ENCODE measurements at regions not wholly inside any gene's neighbourhood (a gene's known extent, or its start where the extent isn't known, plus 50 kb on each side); places are given as distances from the start of the nearest gene placed in this dataset.

GRCh38 chr6:27176523-27177484 is 70.7 kb upstream of the PRSS16 start:
- H3K9me3 ChIP-seq = no peaks in the 10 kb centered on the region
- 2% methylated on average over 38 of the region's 38 CpGs for WGBS (ENCODE audit: missing lambda C conversion rate)
- ATAC-seq (peak in 1 of 2 experiments; percentile 45; a peak in 3 of 6 replicates), DNase-seq (ENCODE audit: low read depth in 1 of 2, low spot score in 1 of 2) (peak in 1 of 2 experiments; percentile 54), FAIRE-seq (no peak)
- CTCF ChIA-PET = interaction anchor here (0.9 to 3.2 kb wide), 8 partner anchors 11 to 647 kb away, joined by 3 to 24 read pairs (median 4); a partner anchor contains a TSS
- H3K4me1 ChIP-seq = no peaks in the 10 kb centered on the region
- H3K4me2 ChIP-seq = peak overlapping the region; percentile 83
- POLR2A ChIA-PET = interaction anchor here (1.1 to 1.9 kb wide), 5 partner anchors 10 to 716 kb away, joined by 3 to 9 read pairs (median 4); a partner anchor contains a TSS
- H3K4me3 ChIP-seq = peak overlapping the region; percentile 79
- TF ChIP-seq CHD2 (IDR thresholded peaks at IDR 0.05; ENCODE audit: low read length, partially characterized antibody) (no peak), CBX8 (IDR thresholded peaks at IDR 0.05) (no peak), EHF (CRISPR knock-in tag; IDR thresholded peaks at IDR 0.05) (no peak), HES2 (IDR thresholded peaks at IDR 0.05) (no peak), PHF8 (IDR thresholded peaks at IDR 0.05; ENCODE audit: borderline replicate concordance, low read depth) (no peak), EP300 (IDR thresholded peaks at IDR 0.05) (no peak), SREBF2 (IDR thresholded peaks at IDR 0.05) (peak; percentile 48), POLR2AphosphoS2 (conservative IDR thresholded peaks at IDR 0.05; ENCODE audit: low read length) (no peak), BCL3 (IDR thresholded peaks at IDR 0.05) (no peak), MAX (IDR thresholded peaks at IDR 0.05) (peak; percentile 30; the same call in 1 of the 2 replicates), ZSCAN20 (CRISPR knock-in tag; IDR thresholded peaks at IDR 0.05) (no peak), ZFP36 (IDR thresholded peaks at IDR 0.05; ENCODE audit: borderline replicate concordance, partially characterized antibody) (no peak), RARB (CRISPR knock-in tag; IDR thresholded peaks at IDR 0.05) (no peak)
- peak overlapping the region; percentile 79 to 94 for H3K27ac ChIP-seq

- FAIRE-seq (no peak), ATAC-seq (peak; percentile 90 to 93), DNase-seq (ENCODE audit: low read depth in 1 of 2, low spot score in 1 of 2) (peak; percentile 89 to 92)
- no peak for TF ChIP-seq ELK1 (IDR thresholded peaks at IDR 0.05; ENCODE audit: low read depth, low read length)
- peak; percentile 22 to 25; a peak in 2 of 5 replicates for TF ChIP-seq RAD21 (conservative IDR thresholded peaks at IDR 0.05 in 1 of 2, IDR thresholded peaks at IDR 0.05 in 1 of 2)
- TF ChIP-seq CEBPB (IDR thresholded peaks at IDR 0.05) = peak in 1 of 2 experiments; percentile 34; a peak in 1 of 4 replicates
- TF ChIP-seq JUN (IDR thresholded peaks at IDR 0.05) = peak in 1 of 2 experiments; percentile 53; a peak in 2 of 5 replicates
- no peak for TF ChIP-seq HDAC2 (IDR thresholded peaks at IDR 0.05)
- TF ChIP-seq CBX2 (IDR thresholded peaks at IDR 0.05; ENCODE audit: borderline replicate concordance, low read depth) = no peak
- H3K9me3 ChIP-seq = no peaks in the 10 kb centered on the region
- WGBS (ENCODE audit: missing lambda C conversion rate) = 0% methylated on average over 10 of the region's 39 CpGs
- H3K27ac ChIP-seq = peak overlapping the region; percentile 79 to 94
- ChIA-PET POLR2A (interaction anchor here (0.6 to 1.9 kb wide), 8 partner anchors 9 to 892 kb away, joined by 3 to 9 read pairs (median 4); a partner anchor contains a TSS), CTCF (interaction anchor here (0.6 to 3.2 kb wide), 9 partner anchors 11 to 869 kb away, joined by 3 to 24 read pairs (median 4); a partner anchor contains a TSS)
- H3K4me1 ChIP-seq = no peaks in the 10 kb centered on the region
- peak overlapping the region; percentile 83 for H3K4me2 ChIP-seq
- peak overlapping the region; percentile 79 for H3K4me3 ChIP-seq
These were observed 69.8 kb upstream of the PRSS16 start for GRCh38 chr6:27177485-27178406.

Measured in A549 (cell line).